ENCODE measurements at regions not wholly inside any gene's neighbourhood (a gene's known extent, or its start where the extent isn't known, plus 50 kb on each side); places are given as distances from the start of the nearest gene placed in this dataset.
A peak's percentile ranks its signal among the peaks of the same experiment; 100 is the strongest.

DNA sequence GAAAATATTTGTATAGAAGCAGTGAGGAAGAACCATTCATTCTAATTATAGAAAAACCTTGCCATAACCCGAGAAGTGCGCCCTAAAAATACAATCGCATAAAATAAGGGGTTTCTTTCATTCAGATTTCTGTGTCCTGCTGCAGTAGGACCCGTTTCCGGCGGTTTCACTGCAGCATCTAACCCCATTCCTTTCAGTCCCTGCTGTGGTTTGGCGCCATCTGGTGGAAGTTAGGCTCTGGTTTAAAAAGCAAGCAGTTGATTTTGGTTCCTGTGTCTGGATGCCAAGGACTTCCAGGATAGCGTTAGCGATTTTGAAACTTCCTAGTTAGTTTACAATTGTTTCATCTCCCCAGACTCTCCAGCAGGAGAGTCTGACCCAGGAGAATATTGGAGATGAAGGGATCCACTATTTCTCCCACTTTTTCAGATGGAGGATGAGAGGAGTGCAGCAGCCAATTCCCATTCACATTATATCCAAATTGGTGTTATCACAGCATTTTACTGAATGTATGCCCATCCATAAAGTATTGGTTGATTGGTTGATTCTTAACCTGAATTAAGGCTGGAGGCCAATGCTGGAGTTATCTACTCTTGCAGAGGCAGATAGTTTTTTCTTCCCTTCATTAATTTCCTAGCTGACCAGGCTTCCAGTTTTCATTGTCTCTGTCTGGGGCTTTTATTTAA is 128.8 kb upstream of the CACNA2D1 start:
- DNase-seq = peak; percentile 65 to 96 (median 90)
- intact Hi-C loops (cut with DNase I) = loop anchor here (1.0 to 5.0 kb wide), 4 partner anchors 338 to 1090 kb away; no protein-coding TSS in a partner anchor

DNA sequence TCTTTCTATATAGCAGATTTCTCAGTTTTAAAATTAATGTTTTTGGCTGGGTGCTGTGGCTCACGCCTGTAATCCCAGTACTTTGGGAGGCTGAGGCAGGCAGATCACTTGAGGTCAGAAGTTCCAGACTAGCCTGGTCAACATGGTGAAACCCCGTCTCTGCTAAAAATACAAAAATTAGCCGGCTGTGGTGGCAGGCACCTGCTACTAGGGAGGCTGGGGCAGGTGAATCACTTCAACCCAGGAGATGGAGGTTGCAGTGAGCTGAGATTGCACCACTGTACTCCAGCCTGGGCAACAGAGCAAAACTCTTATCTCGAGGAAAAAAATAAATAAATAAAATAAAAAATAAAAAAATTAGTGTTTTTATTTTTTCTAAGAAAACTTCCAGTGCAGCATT is 127.5 kb upstream of the CACNA2D1 start:
- DNase-seq = peak in 1 of 10 donors; percentile 17
- intact Hi-C loops (cut with DNase I) = loop anchor here (5.0 kb wide), 2 partner anchors 399 to 529 kb away; no protein-coding TSS in a partner anchor

DNA sequence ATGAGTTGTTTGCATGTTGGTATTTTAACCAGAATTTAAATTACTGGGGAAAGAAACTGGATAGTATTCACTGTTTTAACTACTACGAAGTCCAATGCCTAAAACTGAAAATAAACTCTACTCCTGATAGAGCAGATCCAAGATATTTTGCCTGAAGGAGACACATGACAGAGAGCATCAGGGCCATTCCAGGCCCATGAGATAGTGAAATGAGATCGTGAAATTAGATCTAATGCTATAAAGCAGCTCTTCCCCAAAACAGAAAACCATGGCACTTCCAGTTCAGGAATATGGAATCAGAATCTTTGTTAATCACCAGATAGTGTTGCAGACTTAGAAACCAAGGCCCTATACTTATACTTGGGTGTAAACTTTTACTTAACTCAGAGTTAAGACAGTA is 124.3 kb upstream of the CACNA2D1 start:
- no peak for DNase-seq
- intact Hi-C loops (cut with DNase I) = no loop called here

DNA sequence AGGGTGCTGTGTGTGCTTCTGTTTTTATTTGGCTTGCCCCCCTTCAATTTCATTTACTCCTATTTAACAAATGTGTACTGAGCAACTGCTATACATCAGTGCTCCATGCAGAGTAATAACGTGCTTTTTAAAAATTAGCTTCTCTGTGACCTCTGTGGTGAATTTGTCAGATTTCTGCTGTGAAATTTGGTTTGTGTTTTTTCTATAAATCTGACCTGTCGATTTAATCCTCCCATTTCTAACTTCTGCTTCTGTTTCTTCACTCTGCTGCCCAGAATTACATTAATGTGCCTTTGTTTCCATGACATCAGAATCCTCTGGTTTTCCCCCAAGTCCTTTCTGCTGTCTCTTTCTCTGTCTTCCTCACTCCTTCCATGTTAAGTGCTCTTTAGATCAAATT is 123.8 kb upstream of the CACNA2D1 start:
- no peak for DNase-seq
- intact Hi-C loops (cut with DNase I) = no loop called here

DNA sequence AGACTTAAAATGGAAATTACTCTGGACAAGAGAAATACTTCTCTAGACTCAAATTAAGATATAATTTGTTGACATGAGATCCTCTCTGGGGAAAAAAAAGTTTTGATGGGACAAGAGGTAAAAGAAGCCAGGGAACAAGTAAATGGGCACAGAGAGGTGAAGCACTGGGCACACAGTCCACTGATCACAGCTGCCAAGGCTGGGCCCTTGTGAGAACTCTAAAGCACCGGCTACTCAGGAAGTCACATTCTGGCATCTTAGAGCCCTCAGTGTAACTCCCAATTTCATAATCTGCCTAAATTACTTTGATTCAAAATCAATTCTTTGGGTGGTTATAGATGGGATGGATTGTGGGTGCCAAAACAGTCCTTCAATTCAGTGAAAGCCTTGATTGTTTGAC is 123.2 kb upstream of the CACNA2D1 start:
- intact Hi-C loops (cut with DNase I) = no loop called here
- peak in 2 of 10 donors; percentile 28 to 65 for DNase-seq

DNA sequence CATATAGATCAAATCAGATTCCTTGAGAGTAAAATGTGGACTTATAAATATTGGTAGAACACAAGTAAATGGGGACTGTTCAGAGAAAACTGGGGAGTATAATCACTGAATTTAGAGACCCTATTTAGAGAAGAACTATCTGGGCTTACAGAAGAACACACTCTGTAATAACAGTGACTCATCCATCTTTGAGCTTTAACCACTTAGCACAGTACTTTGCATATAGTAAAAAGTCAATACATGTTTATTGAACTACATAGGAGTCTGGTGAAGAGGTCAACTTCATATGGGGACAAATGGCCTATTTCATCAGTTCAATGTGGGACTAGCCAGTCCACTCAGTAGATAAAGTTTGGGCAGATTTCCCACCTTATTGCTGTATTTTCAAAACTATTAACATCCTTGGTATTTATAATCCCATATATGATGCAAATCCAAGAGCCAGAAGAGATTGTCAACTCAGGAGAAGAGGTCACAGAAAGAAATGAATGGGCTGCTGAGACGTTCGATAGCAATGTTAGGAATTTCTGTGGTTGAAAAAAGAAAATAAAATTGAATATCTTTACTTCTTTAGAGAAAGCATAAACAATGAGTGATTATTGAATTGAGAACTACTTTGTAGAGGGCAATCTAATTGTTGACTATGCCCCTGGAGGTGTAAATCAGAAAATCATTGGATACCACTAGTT is 119.3 kb upstream of the CACNA2D1 start:
- intact Hi-C loops (cut with DNase I) = no loop called here

DNA sequence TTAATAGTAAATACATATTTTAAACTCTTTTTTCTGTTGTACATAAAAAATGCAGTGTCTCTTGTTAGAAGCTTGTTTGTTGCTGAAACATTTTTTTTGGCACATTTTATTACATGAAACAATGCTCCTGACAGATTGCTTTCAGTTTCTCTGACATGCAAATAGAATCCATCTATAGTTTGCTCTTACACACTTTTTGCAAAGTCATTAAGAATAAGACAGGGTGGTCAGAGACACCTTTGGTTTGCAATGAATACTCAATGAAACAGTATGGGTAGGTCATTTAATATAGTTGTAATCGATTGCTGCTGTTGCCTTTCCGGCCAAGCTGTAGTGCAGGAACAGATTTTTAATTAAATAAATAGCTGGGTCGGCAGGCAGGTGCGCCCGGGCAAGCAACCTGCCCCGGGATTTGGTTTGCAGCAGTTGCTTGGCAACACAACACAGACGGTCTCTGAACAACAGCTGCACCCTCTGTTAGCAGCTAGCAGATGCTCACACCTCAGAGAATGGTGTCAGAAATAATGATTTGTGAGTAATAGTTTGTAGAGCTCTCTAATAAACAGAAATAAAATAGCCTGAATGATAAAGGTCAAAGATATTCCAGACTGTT is 115.7 kb upstream of the CACNA2D1 start:
- peak in 3 of 10 donors; percentile 13 to 84 (median 18) for DNase-seq
- intact Hi-C loops (cut with DNase I) = no loop called here

More for the DNA sequence above, 119.3 kb upstream of the CACNA2D1 start:
- no peak for DNase-seq

DNA sequence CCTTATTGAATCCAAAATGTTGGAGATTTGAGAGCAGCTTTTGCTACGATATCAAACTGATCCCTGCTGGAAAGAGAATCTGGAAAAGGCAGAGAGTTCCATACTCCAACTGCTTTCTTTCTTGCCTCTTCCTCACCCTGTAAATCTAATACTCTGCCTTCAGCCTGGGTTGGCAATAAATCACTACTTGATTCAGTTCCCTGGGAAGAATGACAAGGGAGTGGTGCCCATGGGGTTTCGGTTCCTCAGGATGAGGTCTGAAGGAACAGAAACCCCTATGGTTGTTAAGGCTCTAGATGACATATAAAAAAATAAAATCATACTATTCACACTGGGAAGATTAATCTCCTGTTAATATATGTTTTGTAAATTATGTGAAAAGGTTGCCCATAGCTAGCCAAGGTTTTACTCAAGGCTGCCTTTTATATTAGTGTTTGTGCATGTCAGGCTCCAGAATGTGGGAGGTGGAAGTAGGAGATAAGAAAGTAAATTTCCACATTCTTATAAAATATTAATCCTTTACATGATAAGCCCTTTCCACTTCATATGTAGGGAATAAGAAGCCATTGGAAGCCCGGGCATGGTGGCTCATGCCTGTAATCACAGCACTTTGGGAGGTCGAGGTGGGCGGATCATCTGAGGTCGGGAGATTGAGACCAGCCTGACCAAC is 106.2 kb upstream of the CACNA2D1 start:
- DNase-seq = no peak
- intact Hi-C loops (cut with DNase I) = no loop called here

DNA sequence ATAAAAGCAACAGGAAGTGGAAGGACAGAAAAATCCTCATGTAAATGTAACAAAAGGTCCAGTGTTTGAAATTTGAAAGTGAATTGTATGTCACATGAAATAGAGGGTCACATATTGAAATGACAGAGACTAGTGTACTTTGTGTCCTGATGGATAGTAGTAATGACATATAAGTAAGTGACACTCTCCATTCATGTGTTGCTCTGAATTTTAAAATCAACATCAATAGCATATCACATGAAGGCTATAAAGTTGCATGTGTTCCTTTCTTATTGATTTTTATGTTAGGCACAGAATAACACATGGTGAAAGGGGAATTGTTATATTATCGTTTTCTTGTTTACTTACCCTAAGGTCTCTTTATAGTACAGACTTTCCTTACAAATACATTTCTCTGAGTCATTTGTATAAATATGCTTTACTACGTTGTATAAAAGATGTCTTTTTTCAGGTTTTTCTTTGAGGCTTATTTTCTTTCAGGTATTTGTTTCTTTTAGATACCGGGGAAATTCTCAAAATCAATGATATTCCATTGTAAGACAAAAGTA is 104.6 kb upstream of the CACNA2D1 start:
- intact Hi-C loops (cut with DNase I) = no loop called here
- no peak for DNase-seq

DNA sequence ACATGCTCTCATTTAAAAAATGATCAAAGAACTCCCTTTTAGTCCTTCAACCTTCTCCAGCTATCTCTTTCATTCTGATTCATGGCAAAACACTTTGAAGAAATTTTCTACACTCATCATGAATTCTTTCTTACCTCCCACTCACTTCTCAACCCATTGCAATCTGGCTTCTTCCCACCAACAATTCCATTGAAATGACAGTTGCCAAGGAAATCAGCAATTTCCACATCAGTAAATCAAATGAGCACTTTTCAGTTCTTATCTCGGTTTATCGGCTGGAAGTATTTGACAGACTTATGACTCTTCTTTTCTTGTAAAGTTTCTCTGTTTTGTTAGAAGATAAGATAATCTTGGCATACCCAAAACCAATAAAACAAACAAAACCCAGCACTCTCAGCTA is 99.1 kb upstream of the CACNA2D1 start:
- intact Hi-C loops (cut with DNase I) = no loop called here

DNA sequence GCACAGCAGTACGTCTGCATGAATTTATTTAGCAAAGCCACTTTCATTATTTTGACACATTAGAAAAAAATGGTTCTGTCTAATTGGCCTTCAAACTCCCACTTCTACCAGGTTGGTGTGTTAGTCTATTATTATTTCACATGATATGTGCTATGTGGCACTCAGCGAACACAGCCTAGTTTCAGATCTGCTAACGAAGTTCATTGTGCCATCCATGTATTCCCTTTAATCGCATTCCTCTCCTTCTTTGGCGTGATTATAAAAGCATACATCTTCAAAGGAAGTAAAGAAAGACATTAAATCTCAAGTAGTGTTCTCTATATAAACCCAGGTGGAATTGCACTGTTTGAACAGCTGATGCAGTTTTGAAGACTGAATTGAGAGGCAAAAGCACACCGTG is 96.4 kb upstream of the CACNA2D1 start:
- intact Hi-C loops (cut with DNase I) = no loop called here
- no peak for DNase-seq

More for the DNA sequence above, 99.1 kb upstream of the CACNA2D1 start:
- DNase-seq = no peak

DNA sequence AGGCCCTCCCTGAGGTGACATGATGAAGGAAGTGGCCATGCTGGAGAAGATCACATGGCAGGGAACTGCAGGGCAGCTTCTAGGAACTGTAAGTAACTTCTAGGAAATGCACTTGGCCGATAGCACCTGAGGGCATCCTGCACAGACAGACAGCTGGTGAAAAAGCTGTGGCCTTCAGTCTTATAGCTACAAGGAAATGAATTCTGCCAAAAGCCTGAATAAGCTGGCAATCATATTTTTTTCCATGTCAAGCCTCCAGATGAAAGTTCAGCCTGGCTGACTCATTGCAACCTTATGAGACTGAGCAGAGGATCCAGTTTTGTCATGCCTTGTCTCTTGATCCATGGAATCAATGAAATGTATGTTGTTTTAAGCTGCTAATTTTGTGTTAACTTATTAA is 91.1 kb upstream of the CACNA2D1 start:
- DNase-seq = no peak
- intact Hi-C loops (cut with DNase I) = no loop called here

DNA sequence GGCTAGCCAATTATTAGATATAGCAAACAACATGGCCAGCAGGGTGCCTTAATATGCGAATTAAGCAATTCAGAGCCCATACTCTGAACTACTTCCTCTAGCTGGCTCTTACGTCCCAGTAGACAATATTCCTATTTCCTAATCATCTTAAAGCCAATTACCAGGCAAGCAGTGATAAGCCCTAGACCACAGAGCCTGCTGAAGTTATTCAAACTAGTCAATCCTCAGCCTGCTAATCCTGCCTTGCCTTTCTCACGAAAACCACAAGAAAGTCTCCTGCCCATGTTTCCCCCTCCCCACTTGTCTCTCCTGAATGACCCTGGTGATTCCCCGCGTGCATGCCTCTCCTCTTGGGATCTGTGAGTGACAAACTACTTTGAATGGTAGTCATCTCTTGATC is 86.8 kb upstream of the CACNA2D1 start:
- DNase-seq = no peak
- intact Hi-C loops (cut with DNase I) = no loop called here

DNA sequence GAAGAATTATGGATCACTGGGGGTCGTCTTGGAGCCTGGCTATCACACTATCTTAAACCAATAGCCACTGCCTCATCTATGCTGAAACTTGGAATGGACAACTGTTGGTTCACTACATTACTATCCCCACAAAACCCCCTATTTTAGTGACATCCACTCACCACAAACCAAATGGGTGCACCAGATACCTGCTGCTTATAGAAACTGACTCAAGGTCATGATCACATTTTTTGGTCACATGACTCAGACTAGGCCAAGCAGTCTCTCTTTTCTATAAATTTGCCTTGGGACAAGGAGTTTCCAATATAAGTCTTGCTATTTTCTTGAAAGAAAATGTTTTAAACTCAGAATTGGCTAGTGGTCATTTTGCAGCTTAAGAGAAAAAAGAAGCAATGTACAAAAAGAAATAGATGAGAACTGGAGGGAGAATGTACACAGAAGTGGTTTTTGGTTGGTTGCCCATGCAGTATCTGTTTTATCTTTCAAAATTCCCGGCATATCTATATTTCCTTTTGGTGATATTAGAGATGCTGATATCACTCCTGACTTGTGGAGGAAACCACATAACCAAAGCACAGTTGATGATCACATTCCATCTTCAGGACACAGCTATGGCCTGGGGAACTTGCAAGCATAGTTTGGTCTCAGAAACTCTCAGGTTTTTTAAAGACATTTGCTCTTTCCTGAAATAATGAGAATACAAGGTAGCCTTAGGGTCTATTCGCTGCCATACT is 85.2 kb upstream of the CACNA2D1 start:
- intact Hi-C loops (cut with DNase I) = no loop called here
- no peak for DNase-seq

DNA sequence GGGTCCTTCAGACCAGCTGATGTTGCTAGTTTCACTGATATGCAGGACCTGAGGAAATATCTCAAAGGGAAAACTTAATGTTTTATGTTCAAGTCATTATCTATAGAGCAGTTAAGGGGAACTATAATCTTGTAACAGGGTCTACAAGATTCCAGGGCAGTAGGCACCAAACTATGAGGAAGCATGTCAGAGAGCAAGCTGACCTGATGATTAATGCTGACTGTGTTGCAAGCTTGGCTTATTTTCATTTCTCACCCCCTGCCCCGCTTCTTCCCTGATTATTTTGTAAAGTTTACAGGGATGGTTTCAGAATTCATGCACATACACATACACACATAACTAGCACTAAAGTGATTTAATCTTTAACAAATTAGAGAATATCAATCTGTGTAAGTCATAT is 84.3 kb upstream of the CACNA2D1 start:
- intact Hi-C loops (cut with DNase I) = no loop called here
- no peak for DNase-seq

DNA sequence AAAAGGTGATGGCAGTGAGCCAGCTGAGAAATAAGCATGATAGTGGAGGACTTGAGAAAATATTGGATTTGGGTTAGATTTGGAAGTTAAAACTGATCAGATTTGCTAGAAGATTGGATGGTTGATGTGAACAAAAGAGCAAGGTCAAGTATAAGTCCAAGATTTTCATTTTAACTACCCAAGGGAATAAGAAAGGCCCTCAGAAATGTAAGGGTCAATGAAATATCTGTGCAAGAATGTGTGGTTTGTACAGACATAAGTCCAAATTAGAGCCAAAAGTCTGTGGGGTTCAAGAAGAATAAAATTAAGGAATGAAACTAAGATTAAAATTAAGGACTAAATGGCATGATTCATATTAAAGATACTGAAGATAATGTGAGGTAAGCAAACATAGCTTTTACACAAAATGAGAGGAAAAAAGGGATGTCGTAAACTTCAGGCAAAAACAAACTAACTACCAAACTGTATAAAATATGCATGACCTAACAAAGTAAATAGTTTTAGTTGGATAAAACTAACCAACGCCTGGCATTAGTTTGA is 78.4 kb upstream of the CACNA2D1 start:
- DNase-seq = no peak
- intact Hi-C loops (cut with DNase I) = no loop called here

DNA sequence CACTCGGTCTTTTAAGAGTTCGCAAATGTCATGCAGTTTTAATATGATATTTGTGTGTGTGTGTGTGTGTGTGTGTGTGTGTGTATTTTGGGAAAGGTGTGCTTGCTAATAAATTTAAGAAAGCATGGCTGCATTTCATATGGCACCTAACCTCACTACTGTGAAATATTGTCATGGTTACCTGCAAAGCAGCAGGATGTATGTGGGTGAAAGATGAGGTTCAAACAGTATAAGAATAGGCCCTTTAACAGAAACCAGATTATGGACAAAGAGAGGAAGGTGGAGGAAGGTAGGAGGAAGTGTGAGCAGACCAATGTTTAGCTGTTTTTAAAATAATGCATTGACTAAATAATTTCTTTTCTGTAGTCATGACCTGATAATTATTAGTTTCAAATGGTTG is 73.5 kb upstream of the CACNA2D1 start:
- DNase-seq = no peak
- intact Hi-C loops (cut with DNase I) = no loop called here

DNA sequence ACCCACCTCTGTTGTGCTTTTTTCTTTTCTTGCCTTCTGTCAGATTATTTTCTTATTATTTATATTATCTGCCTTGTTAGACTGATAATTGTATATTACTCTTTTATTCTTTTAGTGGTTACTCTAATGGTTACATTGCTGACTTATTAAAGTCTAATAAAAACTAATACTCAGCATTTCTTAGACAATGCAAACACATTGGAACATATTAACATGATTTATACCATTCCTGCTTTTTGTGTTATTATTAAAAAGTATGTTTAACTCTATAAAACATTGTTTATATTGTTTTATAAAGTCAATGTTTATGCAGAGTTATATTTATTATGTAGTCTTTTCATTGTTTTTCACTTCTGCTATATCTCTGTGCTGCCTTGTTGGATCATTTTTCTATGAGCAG is 68.0 kb upstream of the CACNA2D1 start:
- DNase-seq = no peak
- intact Hi-C loops (cut with DNase I) = no loop called here

DNA sequence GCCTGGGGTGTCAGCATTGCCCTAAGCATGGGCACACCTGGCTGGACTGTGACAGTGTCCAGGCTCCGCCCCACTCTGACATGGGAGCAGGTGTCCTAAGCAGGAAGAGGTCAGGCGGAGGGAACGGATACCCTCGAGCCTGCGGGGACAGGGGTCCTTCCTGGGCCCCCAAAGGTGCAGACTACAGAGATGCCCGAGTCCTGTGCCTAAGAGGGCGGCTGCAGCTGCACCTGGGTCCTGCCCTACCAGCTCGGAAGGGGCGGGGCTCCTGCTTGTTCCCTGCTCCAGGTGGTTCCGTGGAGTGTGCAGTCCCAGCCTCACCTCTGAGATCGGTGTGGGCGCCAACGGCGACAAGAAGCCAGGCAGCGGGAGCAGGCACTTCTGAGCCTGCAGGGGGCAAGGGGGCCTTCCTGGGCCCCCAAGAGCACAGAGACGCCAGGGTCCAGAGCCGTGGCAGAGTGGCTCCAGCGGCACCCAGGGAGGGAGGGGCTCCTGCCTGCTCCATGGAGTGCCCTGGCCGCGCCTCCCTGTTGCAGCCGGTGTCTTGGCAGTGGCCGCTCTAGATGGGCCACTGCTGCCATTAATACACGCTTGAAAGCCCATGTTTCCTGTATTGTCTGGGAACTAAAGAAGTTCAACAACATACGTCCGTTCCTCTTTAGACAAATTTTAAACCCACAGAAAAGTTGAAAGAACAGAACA is 64.5 kb upstream of the CACNA2D1 start:
- peak in 1 of 10 donors; percentile 49 for DNase-seq
- intact Hi-C loops (cut with DNase I) = no loop called here

Data from posterior cingulate gyrus (tissue), 11 donors.